ENCODE measurements at regions not wholly inside any gene's neighbourhood (a gene's known extent, or its start where the extent isn't known, plus 50 kb on each side); places are given as distances from the start of the nearest gene placed in this dataset.

DNA sequence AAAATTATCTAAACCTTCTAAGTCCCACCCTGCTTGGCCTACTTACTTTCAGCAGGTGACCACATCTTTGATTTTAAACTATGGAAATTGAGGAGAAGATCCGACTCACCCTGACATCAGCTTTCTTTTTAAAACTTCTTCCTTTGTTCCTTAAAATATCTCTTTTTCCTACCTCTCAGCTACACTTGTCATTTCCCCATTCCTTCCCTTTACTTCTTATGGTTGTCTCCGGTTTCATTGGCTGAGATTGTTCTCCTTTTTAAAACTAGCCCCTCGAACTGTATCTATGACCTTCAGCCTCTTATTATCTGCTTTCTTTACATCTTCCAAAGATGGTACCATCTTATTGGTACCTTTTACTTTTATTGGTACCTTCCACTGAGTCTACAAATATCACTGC lies 87.8 kb upstream of the NRIP1 start:
- Histone ChIP-seq H2AFZ (ENCODE audit: low read length) (0 out of 2 replicates have a peak overlapping the region, but pooled peaks have one; percentile 22), H3K27me3 (ENCODE audit: low read length) (no peaks in the 10 kb centered on the region), H3K9me3 (ENCODE audit: low read length) (peaks cover 6% of the 10 kb centered on the region), H3K9me2 (replicated peaks; ENCODE audit: low read length) (no peaks in the 10 kb centered on the region), H3K36me3 (ENCODE audit: low read depth, low read length) (no peaks in the 10 kb centered on the region), H3K9ac (ENCODE audit: low read length) (no peak overlapping the region), H3K4me3 (ENCODE audit: low read length) (no peak overlapping the region), H3K27ac (ENCODE audit: low read length) (no peak overlapping the region), H4K20me1 (ENCODE audit: low read length) (no peaks in the 10 kb centered on the region), H3K4me1 (ENCODE audit: insufficient read depth, low read length) (no peaks in the 10 kb centered on the region), H3K4me2 (ENCODE audit: low read length) (no peak overlapping the region), H3F3A (ENCODE audit: low read length, unreplicated experiment) (no peaks in the 10 kb centered on the region), H3K79me2 (ENCODE audit: low read length) (no peaks in the 10 kb centered on the region)
- intact Hi-C loops (cut with micrococcal nuclease), result no loop called here
- no TSS peak for BruUV-seq (replicated peaks)
- POLR2A ChIA-PET (ENCODE audit: unreplicated experiment), result no interaction called here
- no peak for ATAC-seq
- no peak for DNase-seq
- TF ChIP-seq EZH2 (IDR thresholded peaks at IDR 0.05; ENCODE audit: low read length, unreplicated experiment) (no peak), EZH2phosphoT487 (IDR thresholded peaks at IDR 0.05; ENCODE audit: borderline replicate concordance, low read length) (no peak), CTCF (conservative IDR thresholded peaks at IDR 0.05; ENCODE audit: low read depth, low read length) (no peak)
- CTCF ChIA-PET, result no interaction called here

DNA sequence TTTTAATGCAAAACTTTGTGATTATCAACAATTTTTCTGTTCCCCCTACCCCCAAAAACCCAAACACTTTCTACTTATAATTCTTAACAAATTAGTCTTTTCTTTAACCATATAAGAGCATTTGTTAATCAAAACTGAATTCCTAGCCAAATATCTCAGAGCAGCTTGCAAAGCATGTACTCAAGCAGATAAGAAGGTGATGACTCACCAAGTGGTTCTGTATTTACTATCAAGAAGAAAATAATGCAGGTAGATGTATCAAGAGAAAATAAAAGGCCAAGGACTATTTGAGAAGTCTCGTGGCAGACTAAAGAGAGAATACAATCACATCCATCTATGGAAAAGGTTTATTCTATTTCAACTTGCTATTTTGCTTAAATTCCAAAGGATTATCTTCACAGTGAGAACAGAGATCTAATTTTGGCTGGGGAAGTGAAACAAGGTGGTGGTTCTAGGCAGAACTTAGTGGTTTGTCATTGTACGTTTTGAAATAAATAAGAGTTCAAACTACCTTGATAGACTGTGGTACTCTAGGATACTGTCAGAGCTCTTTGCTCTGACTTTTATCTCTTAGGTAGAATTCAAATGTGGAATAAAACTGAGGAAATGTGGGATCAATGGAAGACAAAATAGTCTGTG lies 94.7 kb upstream of the NRIP1 start:
- Histone ChIP-seq H3K4me1 (ENCODE audit: insufficient read depth, low read length) (peaks cover 2% of the 10 kb centered on the region), H3K27ac (ENCODE audit: low read length) (no peak overlapping the region), H3K27me3 (ENCODE audit: low read length) (no peaks in the 10 kb centered on the region), H3K36me3 (ENCODE audit: low read depth, low read length) (no peaks in the 10 kb centered on the region), H3K9ac (ENCODE audit: low read length) (no peak overlapping the region), H4K20me1 (ENCODE audit: low read length) (no peaks in the 10 kb centered on the region), H3K9me2 (replicated peaks; ENCODE audit: low read length) (no peaks in the 10 kb centered on the region), H3K4me3 (ENCODE audit: low read length) (no peak overlapping the region), H3K4me2 (ENCODE audit: low read length) (no peak overlapping the region), H2AFZ (ENCODE audit: low read length) (no peak overlapping the region), H3F3A (ENCODE audit: low read length, unreplicated experiment) (no peaks in the 10 kb centered on the region), H3K79me2 (ENCODE audit: low read length) (no peaks in the 10 kb centered on the region), H3K9me3 (ENCODE audit: low read length) (peaks cover 6% of the 10 kb centered on the region)
- DNase-seq (no peak), ATAC-seq (no peak)
- TF ChIP-seq EZH2 (IDR thresholded peaks at IDR 0.05; ENCODE audit: low read length, unreplicated experiment) (no peak), CTCF (conservative IDR thresholded peaks at IDR 0.05; ENCODE audit: low read depth, low read length) (no peak), EZH2phosphoT487 (IDR thresholded peaks at IDR 0.05; ENCODE audit: borderline replicate concordance, low read length) (no peak)
- POLR2A ChIA-PET (ENCODE audit: unreplicated experiment), result no interaction called here
- intact Hi-C loops (cut with micrococcal nuclease), result no loop called here
- no TSS peak for BruUV-seq (replicated peaks)
- CTCF ChIA-PET, result no interaction called here

- Histone ChIP-seq H3K4me3 (ENCODE audit: low read length) (no peak overlapping the region), H3K27me3 (ENCODE audit: low read length) (no peaks in the 10 kb centered on the region), H3F3A (ENCODE audit: low read length, unreplicated experiment) (no peaks in the 10 kb centered on the region), H4K20me1 (ENCODE audit: low read length) (no peaks in the 10 kb centered on the region), H3K4me1 (ENCODE audit: insufficient read depth, low read length) (peaks cover 4% of the 10 kb centered on the region), H2AFZ (ENCODE audit: low read length) (no peak overlapping the region), H3K9me3 (ENCODE audit: low read length) (peaks cover 6% of the 10 kb centered on the region), H3K4me2 (ENCODE audit: low read length) (no peak overlapping the region), H3K27ac (ENCODE audit: low read length) (no peak overlapping the region), H3K9me2 (replicated peaks; ENCODE audit: low read length) (no peaks in the 10 kb centered on the region), H3K79me2 (ENCODE audit: low read length) (no peaks in the 10 kb centered on the region), H3K36me3 (ENCODE audit: low read depth, low read length) (no peaks in the 10 kb centered on the region), H3K9ac (ENCODE audit: low read length) (no peak overlapping the region)
- ChIA-PET CTCF (no interaction called here), POLR2A (ENCODE audit: unreplicated experiment) (no interaction called here)
- intact Hi-C loops (cut with micrococcal nuclease), result no loop called here
- TF ChIP-seq CTCF (conservative IDR thresholded peaks at IDR 0.05; ENCODE audit: low read depth, low read length) (no peak), EZH2phosphoT487 (IDR thresholded peaks at IDR 0.05; ENCODE audit: borderline replicate concordance, low read length) (no peak)
- no TSS peak for BruUV-seq (replicated peaks)
- no peak for DNase-seq
- no peak for ATAC-seq
Measured at GRCh38 chr21:15160136-15160535, 95.3 kb upstream of the NRIP1 start.

Measured in PC-3 (cell line).